ENCODE measurements at regions not wholly inside any gene's neighbourhood (a gene's known extent, or its start where the extent isn't known, plus 50 kb on each side); places are given as distances from the start of the nearest gene placed in this dataset.

DNA sequence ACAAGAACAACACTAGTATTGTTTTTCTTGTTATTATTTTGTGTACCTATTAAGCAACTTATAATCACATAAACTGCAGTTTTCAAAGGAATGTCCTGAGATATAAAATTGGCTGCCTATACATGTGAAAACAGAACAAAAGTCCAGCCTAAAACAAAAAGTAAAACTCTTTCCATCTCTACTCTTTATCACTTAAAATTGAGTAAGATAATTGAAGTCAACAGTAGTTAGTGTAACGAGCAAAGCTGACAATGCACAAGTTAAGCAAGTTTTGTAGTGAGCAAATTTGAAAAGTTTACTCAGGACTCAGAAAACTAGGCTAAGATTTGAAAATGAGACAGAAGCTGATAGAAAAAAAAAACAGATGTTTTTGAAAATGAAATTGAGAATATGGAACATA is 941.4 kb upstream of the MAN1A1 start (continued):
- TF ChIP-seq SMARCA4 (IDR thresholded peaks at IDR 0.05) = no peak
- TF ChIP-seq ZNF175 (CRISPR knock-in tag; IDR thresholded peaks at IDR 0.05; ENCODE audit: low read depth) = no peak
- TF ChIP-seq TAL1 (IDR thresholded peaks at IDR 0.05) = no peak

DNA sequence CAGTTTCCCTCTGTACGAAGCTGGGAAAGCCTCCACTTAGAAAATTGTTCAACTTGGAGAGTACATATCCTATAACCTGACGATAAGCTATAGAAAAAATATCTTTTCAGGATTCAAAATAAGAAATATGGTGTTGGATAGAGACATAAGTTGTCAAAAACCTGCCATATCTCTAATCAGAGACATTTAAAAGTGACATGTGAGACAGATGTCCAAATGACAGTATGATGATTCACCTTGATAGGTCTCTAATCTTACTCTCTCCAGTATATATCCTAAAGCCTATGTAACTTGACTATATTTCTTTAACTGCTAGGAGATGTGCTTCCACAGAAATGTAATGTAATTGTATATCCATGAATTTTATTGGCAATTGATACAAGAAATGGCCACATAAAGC is 932.4 kb upstream of the MAN1A1 start:
- BruUV-seq (replicated peaks) = no TSS peak
- Histone ChIP-seq H2AFZ (ENCODE audit: low read depth, low read length) (no peak overlapping the region), H3K27me3 (ENCODE audit: control insufficient read depth in 2 of 2, insufficient read depth in 2 of 2, low read length in 2 of 2) (no peaks in the 10 kb centered on the region), H3K9ac (ENCODE audit: insufficient read depth in 1 of 2, low read depth in 2 of 2, low read length in 2 of 2) (no peak overlapping the region), H3K4me1 (replicated peaks in 1 of 2; ENCODE audit: control insufficient read depth in 2 of 2, insufficient read depth in 2 of 2, low read length in 2 of 2) (no peaks in the 10 kb centered on the region), H3K4me3 (no peak overlapping the region), H3K4me2 (ENCODE audit: insufficient read depth, low read length) (no peak overlapping the region), H3K27ac (ENCODE audit: extremely low read depth, low read depth, low read length) (no peak overlapping the region), H3K9me1 (ENCODE audit: control insufficient read depth, insufficient read depth, low read length) (no peaks in the 10 kb centered on the region), H3K9me3 (replicated peaks; ENCODE audit: control insufficient read depth, insufficient read depth, low read depth, low read length) (no peaks in the 10 kb centered on the region), H3K36me3 (ENCODE audit: control insufficient read depth, insufficient read depth, low read length) (no peaks in the 10 kb centered on the region), H4K20me1 (replicated peaks; ENCODE audit: control insufficient read depth, insufficient read depth, low read length) (no peaks in the 10 kb centered on the region), H3K79me2 (ENCODE audit: control insufficient read depth, insufficient read depth, low read length) (no peaks in the 10 kb centered on the region)
- ATAC-seq (no peak), FAIRE-seq (no peak), DNase-seq (ENCODE audit: extremely low read depth in 1 of 4, low spot score in 3 of 4) (no peak)
- ChIA-PET POLR2A (no interaction called here), CTCF (ENCODE audit: low intra/inter-chr PET ratio) (no interaction called here)
- TF ChIP-seq ZNF124 (CRISPR knock-in tag; IDR thresholded peaks at IDR 0.05) (no peak), ESRRA (IDR thresholded peaks at IDR 0.05; ENCODE audit: borderline replicate concordance, low read depth) (no peak), TEAD2 (tag; IDR thresholded peaks at IDR 0.05) (no peak), MCM5 (IDR thresholded peaks at IDR 0.05; ENCODE audit: low read depth) (no peak), NR3C1 (CRISPR knock-in tag; IDR thresholded peaks at IDR 0.05) (no peak), POLR2AphosphoS2 (IDR thresholded peaks at IDR 0.05; ENCODE audit: low read length) (no peak)
- TF ChIP-seq, protein P1, sequence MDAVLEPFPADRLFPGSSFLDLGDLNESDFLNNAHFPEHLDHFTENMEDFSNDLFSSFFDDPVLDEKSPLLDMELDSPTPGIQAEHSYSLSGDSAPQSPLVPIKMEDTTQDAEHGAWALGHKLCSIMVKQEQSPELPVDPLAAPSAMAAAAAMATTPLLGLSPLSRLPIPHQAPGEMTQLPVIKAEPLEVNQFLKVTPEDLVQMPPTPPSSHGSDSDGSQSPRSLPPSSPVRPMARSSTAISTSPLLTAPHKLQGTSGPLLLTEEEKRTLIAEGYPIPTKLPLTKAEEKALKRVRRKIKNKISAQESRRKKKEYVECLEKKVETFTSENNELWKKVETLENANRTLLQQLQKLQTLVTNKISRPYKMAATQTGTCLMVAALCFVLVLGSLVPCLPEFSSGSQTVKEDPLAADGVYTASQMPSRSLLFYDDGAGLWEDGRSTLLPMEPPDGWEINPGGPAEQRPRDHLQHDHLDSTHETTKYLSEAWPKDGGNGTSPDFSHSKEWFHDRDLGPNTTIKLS (IDR thresholded peaks at IDR 0.05; ENCODE audit: borderline replicate concordance, low read depth) = no peak
- TF ChIP-seq, protein P2, sequence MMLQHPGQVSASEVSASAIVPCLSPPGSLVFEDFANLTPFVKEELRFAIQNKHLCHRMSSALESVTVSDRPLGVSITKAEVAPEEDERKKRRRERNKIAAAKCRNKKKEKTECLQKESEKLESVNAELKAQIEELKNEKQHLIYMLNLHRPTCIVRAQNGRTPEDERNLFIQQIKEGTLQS (IDR thresholded peaks at IDR 0.05) = no peak
- TF ChIP-seq, protein P2 (CRISPR knock-in tag; conservative IDR thresholded peaks at IDR 0.05) = no peak
- TF ChIP-seq, protein P3, sequence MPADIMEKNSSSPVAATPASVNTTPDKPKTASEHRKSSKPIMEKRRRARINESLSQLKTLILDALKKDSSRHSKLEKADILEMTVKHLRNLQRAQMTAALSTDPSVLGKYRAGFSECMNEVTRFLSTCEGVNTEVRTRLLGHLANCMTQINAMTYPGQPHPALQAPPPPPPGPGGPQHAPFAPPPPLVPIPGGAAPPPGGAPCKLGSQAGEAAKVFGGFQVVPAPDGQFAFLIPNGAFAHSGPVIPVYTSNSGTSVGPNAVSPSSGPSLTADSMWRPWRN (IDR thresholded peaks at IDR 0.05; ENCODE audit: low read depth) = no peak
- intact Hi-C loops (cut with micrococcal nuclease) = no loop called here
- in situ Hi-C loops (cut with MboI) = no loop called here
- 0% methylated on average over 2 of the region's 2 CpGs for WGBS (ENCODE audit: insufficient coverage, low coverage, missing lambda C conversion rate)
